ENCODE measurements at regions not wholly inside any gene's neighbourhood (a gene's known extent, or its start where the extent isn't known, plus 50 kb on each side); places are given as distances from the start of the nearest gene placed in this dataset.
A peak's percentile ranks its signal among the peaks of the same experiment; 100 is the strongest.

GRCh38 chr4:66094070-66094469 lies 423.8 kb upstream of the EPHA5 start:
- DNase-seq = no peak

- DNase-seq = no peak
These were observed 421.5 kb upstream of the EPHA5 start for GRCh38 chr4:66091786-66092185.

GRCh38 chr4:66073961-66074360 lies 403.7 kb upstream of the EPHA5 start:
- DNase-seq = no peak

- DNase-seq = no peak
These were observed 401.6 kb upstream of the EPHA5 start for GRCh38 chr4:66071911-66072310.

- peak; percentile 33 for DNase-seq
These were observed 392.6 kb upstream of the EPHA5 start for GRCh38 chr4:66062921-66063320.

- DNase-seq = no peak
These were observed 391.8 kb upstream of the EPHA5 start for GRCh38 chr4:66062044-66062443.

- no peak for DNase-seq
These were observed 389.3 kb upstream of the EPHA5 start for GRCh38 chr4:66059556-66059955.

- DNase-seq = no peak
These were observed 388.8 kb upstream of the EPHA5 start for GRCh38 chr4:66059136-66059535.

GRCh38 chr4:66055999-66056398 lies 385.7 kb upstream of the EPHA5 start:
- DNase-seq = no peak

GRCh38 chr4:66052426-66052825 lies 382.1 kb upstream of the EPHA5 start:
- DNase-seq = no peak

GRCh38 chr4:66048861-66049260 lies 378.6 kb upstream of the EPHA5 start:
- DNase-seq = no peak

- DNase-seq = peak; percentile 10
These were observed 375.6 kb upstream of the EPHA5 start for GRCh38 chr4:66045913-66046312.

GRCh38 chr4:66035701-66036100 lies 365.4 kb upstream of the EPHA5 start:
- DNase-seq = no peak

GRCh38 chr4:66034671-66035070 lies 364.4 kb upstream of the EPHA5 start:
- DNase-seq = no peak

GRCh38 chr4:66034262-66034661 lies 364.0 kb upstream of the EPHA5 start:
- peak; percentile 56 for DNase-seq

GRCh38 chr4:66032571-66032970 lies 362.3 kb upstream of the EPHA5 start:
- no peak for DNase-seq

- DNase-seq = no peak
These were observed 358.4 kb upstream of the EPHA5 start for GRCh38 chr4:66028668-66029067.

- DNase-seq = no peak
These were observed 352.8 kb upstream of the EPHA5 start for GRCh38 chr4:66023061-66023460.

- DNase-seq = no peak
These were observed 347.4 kb upstream of the EPHA5 start for GRCh38 chr4:66017671-66018070.

- no peak for DNase-seq
These were observed 346.0 kb upstream of the EPHA5 start for GRCh38 chr4:66016240-66016639.

GRCh38 chr4:66014146-66014765 lies 344.0 kb upstream of the EPHA5 start:
- no peak for DNase-seq

GRCh38 chr4:66000510-66001117 lies 330.3 kb upstream of the EPHA5 start:
- no peak for DNase-seq

GRCh38 chr4:65999518-65999871 lies 329.2 kb upstream of the EPHA5 start:
- DNase-seq = no peak

GRCh38 chr4:65998807-65999517 lies 328.7 kb upstream of the EPHA5 start:
- peak; percentile 14 for DNase-seq

- DNase-seq = no peak
These were observed 312.8 kb upstream of the EPHA5 start for GRCh38 chr4:65983061-65983460.
